Esophagus muscularis mucosa (tissue), 3 donors: ENCODE measurements at regions not wholly inside any gene's neighbourhood (a gene's known extent, or its start where the extent isn't known, plus 50 kb on each side); places are given as distances from the start of the nearest gene placed in this dataset.

Experiments
- POLR2AphosphoS5 ChIP-seq, 2 donors: sonication (generic); formaldehyde crosslinking; IDR thresholded peaks; one replicate each; pipeline ENCODE4 v1.6.1; 2017; ENCODE audit warnings: antibody characterized with exemption in 2 of 2
- TF ChIP-seq, protein P1 (sequence below), 3 experiments: fragments of 200-600 bp in 2 of 3; fragments of 450-650 bp in 1 of 3; sonication (generic) in 2 of 3; IDR thresholded peaks; one replicate each; pipeline ENCODE4 v1.5.1; 2017 to 2019; ENCODE audit warnings: antibody characterized with exemption in 3 of 3, mild to moderate bottlenecking in 2 of 3, moderate library complexity in 1 of 3

DNA sequence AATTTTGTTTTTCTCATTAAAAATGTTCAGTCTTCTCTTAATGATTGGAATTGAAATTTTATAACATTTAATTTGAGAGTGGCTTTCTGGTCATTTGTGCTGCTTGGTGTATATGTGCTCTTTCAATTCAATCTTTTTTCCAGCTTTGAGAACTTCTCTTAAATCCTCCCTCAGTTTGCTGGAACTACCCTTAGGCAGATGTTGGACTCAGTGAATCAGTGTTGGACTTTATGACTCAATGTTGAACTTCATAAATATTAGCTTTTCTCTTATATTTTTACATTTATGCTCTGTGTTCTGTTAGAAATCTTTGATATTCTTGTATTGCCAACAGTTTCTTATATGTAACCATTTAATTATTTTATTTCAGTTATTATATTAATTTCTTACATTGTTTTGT, 935.5 kb upstream of the FBXO33 start:
- TF ChIP-seq, protein P1, sequence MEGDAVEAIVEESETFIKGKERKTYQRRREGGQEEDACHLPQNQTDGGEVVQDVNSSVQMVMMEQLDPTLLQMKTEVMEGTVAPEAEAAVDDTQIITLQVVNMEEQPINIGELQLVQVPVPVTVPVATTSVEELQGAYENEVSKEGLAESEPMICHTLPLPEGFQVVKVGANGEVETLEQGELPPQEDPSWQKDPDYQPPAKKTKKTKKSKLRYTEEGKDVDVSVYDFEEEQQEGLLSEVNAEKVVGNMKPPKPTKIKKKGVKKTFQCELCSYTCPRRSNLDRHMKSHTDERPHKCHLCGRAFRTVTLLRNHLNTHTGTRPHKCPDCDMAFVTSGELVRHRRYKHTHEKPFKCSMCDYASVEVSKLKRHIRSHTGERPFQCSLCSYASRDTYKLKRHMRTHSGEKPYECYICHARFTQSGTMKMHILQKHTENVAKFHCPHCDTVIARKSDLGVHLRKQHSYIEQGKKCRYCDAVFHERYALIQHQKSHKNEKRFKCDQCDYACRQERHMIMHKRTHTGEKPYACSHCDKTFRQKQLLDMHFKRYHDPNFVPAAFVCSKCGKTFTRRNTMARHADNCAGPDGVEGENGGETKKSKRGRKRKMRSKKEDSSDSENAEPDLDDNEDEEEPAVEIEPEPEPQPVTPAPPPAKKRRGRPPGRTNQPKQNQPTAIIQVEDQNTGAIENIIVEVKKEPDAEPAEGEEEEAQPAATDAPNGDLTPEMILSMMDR (IDR thresholded peaks at IDR 0.05) = no peak
- no peak for TF ChIP-seq POLR2AphosphoS5 (IDR thresholded peaks at IDR 0.05)
